Right ventricle myocardium superior (tissue), 1 donor: ENCODE measurements at regions not wholly inside any gene's neighbourhood (a gene's known extent, or its start where the extent isn't known, plus 50 kb on each side); places are given as distances from the start of the nearest gene placed in this dataset.
"Not testable (repeated sequence)": the region's sequence is repeated elsewhere in the genome, so short reads cannot be mapped to it uniquely, and the experiment has no call there.

ENCODE experiments used
- ATAC-seq: fragments of 200-7000 bp; cut with Tn5 transposase; one replicate; pipeline ENCODE4 v1.9.1; 2020; ENCODE audit warnings: mild to moderate bottlenecking; ENCODE audit not compliant: poor library complexity
- DNase-seq: peaks from one replicate; pipeline ENCODE4 v3.0.0-alpha.2; 2020
- intact Hi-C: fragments of 100-400 bp; cut with DNase I; formaldehyde crosslinking; loops from one replicate; pipeline ENCODE4 v1.11.2; 2022
- donor health status: DM: no; HTN: yes; CAD: no; lungs with severe emphysema.

- DNase-seq (peak; percentile 57), ATAC-seq (peak; percentile 71)
- intact Hi-C loops: no loop called here
These were observed 594.5 kb downstream of the BNC2 start for GRCh38 chr9:16275795-16276624.

DNA sequence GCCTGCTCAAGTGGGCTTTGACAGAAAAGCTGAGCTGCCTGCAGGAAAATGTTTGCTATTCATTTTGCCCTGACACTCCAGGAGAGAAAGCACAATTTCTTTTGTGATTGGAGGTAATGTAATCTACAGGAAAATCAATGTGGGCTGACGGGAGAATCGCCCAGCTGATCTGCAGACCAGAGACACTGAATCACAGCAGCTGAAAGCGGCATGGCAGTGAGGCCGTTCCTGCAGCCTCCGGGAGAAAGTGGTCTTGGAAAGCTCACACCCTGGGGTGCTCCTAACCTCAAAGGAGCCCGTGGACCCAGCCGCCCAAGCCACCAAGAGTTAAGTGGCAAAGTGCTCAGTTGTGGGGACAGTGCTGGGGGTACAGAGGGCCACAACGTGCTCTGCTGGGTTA, 593.6 kb downstream of the BNC2 start:
- intact Hi-C loops: no loop called here
- ATAC-seq (no peak), DNase-seq (no peak)

DNA sequence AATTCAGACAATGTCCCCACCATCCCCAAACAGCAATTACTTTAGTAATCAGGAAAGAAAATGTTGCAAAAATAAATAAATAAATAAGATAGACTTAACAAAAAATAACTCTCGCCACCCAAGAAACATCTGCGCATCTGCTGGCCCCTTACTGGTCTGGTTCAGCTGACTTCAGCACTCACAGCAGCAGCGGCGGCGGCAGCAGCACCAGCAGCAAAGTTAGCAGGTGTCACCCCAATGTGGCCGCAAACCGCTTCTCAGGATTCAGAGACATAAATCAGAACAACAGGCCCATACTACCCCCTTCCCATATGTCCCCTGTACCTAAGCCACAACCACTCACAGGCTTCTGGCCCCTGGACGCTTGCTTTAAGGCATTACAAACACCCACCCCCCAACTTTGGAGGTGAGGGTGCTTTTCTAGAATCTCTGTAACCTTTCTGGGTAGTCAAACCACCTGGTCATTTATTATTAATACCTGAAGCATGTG, 593.0 kb downstream of the BNC2 start:
- no peak for DNase-seq
- intact Hi-C loops: no loop called here
- no peak for ATAC-seq

- DNase-seq (no peak), ATAC-seq (no peak)
- intact Hi-C loops: no loop called here
These were observed 592.0 kb downstream of the BNC2 start for GRCh38 chr9:16278326-16278999.

DNA sequence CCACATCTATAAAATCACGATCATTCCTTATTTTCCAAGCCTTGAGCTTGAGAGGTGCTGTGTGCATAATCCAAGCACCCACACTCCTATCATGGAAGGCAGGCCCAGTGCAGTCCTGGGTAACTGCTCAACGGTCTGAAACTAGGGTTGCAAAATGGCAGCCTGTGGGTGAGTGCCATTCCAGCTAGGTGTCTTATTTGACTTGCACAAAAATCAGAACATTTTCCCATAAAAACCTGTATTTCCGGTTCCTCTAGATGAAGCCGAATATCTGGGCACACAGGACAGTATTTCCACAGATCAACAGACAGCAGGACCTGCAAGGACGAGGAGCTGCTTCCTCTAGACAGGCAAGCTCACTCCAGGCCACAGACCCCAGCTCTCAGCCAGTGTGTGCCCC, 588.8 kb downstream of the BNC2 start:
- no peak for ATAC-seq
- intact Hi-C loops: no loop called here
- DNase-seq: no peak

DNA sequence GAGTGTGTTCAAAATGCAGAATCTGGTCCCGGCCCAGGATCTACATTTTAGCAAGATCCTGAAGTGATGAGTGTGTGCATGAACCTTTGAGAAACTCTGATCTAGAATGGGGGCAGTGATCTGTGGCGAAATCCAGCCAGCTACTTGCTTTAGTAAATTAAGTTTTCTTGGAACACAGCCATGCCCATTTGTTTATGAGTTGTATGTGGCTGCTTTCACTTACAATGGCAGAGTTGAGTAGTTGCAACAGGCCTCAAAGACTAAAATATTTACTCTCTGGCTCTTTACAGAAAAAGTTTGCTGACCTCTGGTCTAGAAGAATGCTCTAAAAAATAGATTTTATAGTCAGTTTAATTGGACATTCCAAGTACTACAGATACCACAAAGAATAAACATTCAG, 588.3 kb downstream of the BNC2 start:
- ATAC-seq (no peak), DNase-seq (no peak)
- intact Hi-C loops: no loop called here

DNA sequence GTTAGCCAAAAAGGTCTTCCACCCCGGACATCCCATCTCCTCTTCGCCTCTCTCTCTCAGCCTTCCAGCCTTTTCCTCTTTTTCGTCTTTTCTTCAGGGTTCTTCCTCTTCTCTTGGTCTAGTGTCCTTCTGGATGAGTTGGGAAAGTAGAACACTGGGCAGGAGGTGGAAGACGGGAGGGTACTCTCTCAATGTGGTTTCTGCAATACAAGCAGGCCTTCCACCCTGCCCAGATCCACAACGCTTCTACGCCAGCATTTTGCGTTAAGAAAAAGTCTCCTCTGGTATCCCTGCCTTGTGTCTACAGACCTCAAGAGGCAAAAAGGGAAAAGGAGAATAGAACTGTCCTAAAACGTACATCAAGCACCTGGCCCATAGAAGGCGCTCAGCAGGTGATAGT, 587.8 kb downstream of the BNC2 start:
- ATAC-seq (no peak), DNase-seq (no peak)
- intact Hi-C loops: no loop called here

DNA sequence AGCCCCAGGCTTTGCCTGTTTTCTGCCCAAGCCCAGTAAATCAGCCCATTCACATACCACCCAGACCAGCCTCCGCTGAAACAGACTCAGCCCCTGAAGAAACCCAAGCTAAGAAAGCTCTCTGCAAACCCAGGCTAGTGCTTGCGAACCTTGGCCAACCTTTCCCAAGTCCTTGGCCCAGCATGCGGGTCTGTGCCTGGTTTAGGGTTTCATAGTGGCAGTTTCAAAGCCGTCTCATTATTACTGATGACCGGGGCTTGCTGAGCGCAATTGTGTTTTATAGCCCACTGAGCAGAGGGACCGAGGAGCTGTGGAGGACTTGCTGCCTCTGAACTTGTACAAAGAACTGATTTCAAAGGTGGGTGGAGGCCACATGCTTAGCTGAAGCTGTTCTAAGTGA, 584.3 kb downstream of the BNC2 start:
- no peak for ATAC-seq
- no peak for DNase-seq

DNA sequence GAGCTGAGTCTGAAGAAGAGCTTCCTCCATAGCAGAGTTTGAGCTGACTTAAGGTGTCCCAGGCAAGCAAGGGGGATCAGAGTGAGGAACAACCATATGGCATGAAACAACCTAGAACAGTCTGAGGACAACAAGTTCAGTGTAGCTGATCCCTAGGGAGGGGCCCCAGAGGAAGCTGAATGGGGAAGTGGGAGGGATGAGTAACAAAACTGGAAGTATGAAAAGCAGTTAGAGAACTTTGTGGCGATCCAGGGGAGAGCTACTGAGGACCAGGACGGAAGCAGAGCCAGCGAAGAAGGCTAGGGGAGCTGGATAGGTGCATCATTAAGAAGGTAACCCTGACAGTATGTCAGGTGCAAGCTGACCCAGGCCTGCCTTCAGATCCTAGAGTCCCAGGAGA, 580.8 kb downstream of the BNC2 start:
- peak; percentile 58 for ATAC-seq
- intact Hi-C loops: loop anchor here (5.0 kb wide), 1 partner anchor 52 kb away; no protein-coding TSS in a partner anchor
- no peak for DNase-seq

More for the DNA sequence above, 584.3 kb downstream of the BNC2 start:
- intact Hi-C loops: loop anchor here (5.0 kb wide), 1 partner anchor 49 kb away; no protein-coding TSS in a partner anchor

DNA sequence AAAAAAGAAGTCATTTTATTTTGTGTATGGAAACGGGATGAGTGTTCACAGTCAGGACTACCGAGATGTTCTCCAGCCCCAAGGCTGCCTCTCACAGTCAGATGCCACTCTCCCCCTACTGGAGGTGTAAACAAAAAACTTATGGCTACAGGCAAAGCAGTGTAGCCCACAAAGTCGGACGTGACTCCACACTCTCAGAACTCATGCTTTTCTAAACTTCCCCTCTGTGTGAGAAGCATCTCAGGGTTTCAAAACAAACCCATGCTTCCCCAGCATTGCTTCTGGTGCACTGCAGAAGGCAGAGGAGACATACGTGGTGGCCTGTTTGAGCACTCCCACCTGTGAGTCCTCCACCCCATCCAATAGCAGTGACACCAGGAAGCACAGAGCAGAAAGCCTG, 580.3 kb downstream of the BNC2 start:
- DNase-seq (no peak), ATAC-seq (no peak)
- intact Hi-C loops: no loop called here

GRCh38 chr9:16291921-16292320, 578.5 kb downstream of the BNC2 start:
- intact Hi-C loops: no loop called here
- ATAC-seq (no peak), DNase-seq (no peak)

DNA sequence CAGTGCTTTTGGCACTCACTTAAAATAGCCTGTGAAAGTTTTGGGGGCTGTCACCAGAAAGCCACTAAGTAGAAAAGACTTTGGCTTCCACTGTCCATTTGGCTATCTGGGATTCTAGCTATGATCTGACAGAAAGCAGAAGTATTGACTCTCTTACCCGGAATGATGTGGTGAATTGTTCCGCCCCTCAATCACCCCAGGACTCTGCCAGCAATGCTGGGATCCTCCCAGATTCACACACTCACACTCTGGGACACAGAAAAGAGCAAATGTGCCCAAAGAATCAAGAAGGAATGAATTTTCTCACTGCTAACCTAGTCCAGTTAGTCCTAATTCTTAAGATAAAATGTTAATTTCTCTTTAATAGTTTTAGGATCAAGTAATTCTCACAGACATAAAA, 576.9 kb downstream of the BNC2 start:
- intact Hi-C loops: no loop called here
- DNase-seq (no peak), ATAC-seq (no peak)

- DNase-seq: no peak
- intact Hi-C loops: no loop called here
- ATAC-seq: no peak
These were observed 576.2 kb downstream of the BNC2 start for GRCh38 chr9:16294133-16294770.

- ATAC-seq, intact Hi-C loops, DNase-seq: not testable (repeated sequence)
These were observed 575.5 kb downstream of the BNC2 start for GRCh38 chr9:16294940-16295339.

DNA sequence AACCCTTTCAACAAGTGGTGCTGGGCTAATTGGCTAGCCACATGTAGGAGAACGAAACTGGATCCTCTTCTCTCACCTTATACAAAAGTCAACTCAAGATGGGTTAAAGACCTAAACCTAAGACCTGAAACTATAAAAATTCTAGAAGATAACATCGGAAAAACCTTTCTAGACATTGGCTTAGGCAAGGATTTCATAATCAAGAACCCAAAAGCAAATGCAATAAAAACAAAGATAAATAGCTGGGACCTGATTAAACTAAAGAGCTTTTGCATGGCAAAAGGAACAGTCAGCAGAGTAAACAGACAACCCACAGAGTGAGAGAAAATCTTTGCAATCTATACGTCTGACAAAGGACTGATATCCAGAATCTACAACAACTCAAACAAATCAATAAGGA, 571.1 kb downstream of the BNC2 start:
- ATAC-seq, intact Hi-C loops, DNase-seq: not testable (repeated sequence)

DNA sequence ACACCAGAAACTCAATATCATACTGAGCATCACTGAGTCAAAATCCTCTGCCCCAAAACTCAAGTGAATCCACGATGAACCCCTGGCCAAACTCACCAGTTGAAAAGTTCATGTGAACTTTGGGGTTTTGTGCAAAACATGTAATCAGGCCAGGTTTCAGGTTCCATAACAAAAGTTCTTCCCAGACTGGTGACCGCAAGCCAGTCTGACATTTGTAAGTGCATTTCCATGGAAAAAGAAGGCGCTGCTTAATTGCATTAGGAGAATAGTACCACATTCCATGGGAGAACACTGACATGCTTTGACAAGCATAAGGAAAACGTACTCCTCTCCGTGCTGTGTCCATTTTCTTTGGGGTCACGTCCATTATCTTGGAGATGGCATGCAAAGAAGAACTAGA, 567.0 kb downstream of the BNC2 start:
- intact Hi-C loops: no loop called here

DNA sequence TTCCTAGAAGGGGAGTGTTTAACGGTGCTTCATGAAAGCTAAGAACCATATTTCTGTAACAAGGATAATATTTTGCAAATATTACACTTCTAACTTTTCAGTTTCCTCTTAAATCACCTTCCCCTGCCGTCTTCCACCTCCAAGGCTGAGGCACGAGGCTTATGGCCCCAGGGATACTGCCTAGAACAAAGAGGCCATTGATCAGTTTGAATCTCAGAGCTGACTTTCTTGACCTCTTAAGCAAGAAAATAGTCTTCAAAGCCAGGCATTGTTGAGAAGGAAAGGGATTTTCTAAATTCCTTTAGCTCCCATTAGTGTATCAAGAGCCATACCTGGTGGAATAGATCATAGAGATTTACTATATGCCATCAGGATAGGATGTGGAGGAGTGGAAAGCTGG, 566.2 kb downstream of the BNC2 start:
- ATAC-seq: no peak
- no peak for DNase-seq
- intact Hi-C loops: no loop called here

More for the DNA sequence above, 567.0 kb downstream of the BNC2 start:
- DNase-seq (no peak), ATAC-seq (no peak)

DNA sequence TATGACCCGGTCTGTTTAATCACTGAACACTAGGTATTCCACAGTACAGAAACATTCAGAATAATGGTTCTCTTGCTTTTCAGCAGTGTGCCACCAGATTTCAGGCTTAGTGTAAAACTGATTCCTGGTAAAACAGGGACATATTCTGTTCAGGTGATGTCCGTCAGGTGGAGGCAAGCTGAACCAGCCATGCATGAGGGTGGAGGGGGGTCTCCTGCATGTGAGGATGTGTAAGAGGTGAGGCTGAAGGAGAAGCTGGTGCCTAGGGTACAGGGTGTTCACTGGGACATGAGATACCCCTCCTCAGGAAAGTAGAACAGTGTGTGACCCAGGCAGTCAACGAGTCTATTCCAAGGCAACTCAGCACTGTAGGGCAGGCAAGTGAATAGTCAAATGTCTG, 563.9 kb downstream of the BNC2 start:
- ATAC-seq (no peak), DNase-seq (no peak)
- intact Hi-C loops: no loop called here

GRCh38 chr9:16307626-16308195, 562.8 kb downstream of the BNC2 start:
- no peak for ATAC-seq
- no peak for DNase-seq
- intact Hi-C loops: no loop called here
